SK-N-SH (cell line): ENCODE measurements at regions not wholly inside any gene's neighbourhood (a gene's known extent, or its start where the extent isn't known, plus 50 kb on each side); places are given as distances from the start of the nearest gene placed in this dataset.

ENCODE experiments used
- CTCF ChIA-PET: fragments of 300-600, 350-600 bp; formaldehyde crosslinking; extraction: SDS; loops from one replicate; lab custom pipeline; 2021; lab: Yijun Ruan, JAX
- POLR2A ChIA-PET: fragments of 350-600 bp; sonication (Branson Sonifier 250); formaldehyde crosslinking; extraction: SDS; loops from one replicate; lab custom pipeline; 2020; ENCODE audit warnings: antibody characterized with exemption, inconsistent platforms; lab: Yijun Ruan, JAX
- DNase-seq: peaks from one replicate; pipeline ENCODE4 v3.0.0; 2012
- H2AFZ ChIP-seq: fragments of 200-600 bp; sonication (generic); 2 replicates; pipeline ENCODE4 v1.8.1; 2016; ENCODE audit warnings: antibody characterized with exemption, mild to moderate bottlenecking, low read depth
- H3F3A ChIP-seq: fragments of 200-600 bp; sonication (generic); replicated peaks from 2 replicates; pipeline ENCODE3; 2016; ENCODE audit warnings: antibody characterized with exemption, mild to moderate bottlenecking; ENCODE audit not compliant: insufficient read depth
- H3K27ac ChIP-seq, 2 experiments: fragments of 200-500 bp in 1 of 2; fragments of 200-600 bp in 1 of 2; sonication (Bioruptor generic) in 1 of 2; sonication (generic), shearing (Covaris generic) in 1 of 2; 2 replicates each; pipeline versions ENCODE4 v1.5.1 to v1.6.1; 2014 to 2016; ENCODE audit warnings: low read depth in 2 of 2, inconsistent platforms in 1 of 2, low read length in 1 of 2, mild to moderate bottlenecking in 1 of 2, mixed read lengths in 1 of 2
- H3K27me3 ChIP-seq: fragments of 200-600 bp; sonication (generic), shearing (Covaris generic); 2 replicates; pipeline ENCODE4 v1.6.1; 2016; ENCODE audit warnings: mixed run types; ENCODE audit not compliant: insufficient read depth
- H3K36me3 ChIP-seq, 2 experiments: fragments of 200-500 bp in 1 of 2; fragments of 200-600 bp in 1 of 2; sonication (Bioruptor generic) in 1 of 2; sonication (generic) in 1 of 2; replicated peaks in 1 of 2; 2 replicates each; pipeline versions ENCODE3 to v1.5.1; 2014 to 2016; ENCODE audit warnings: low read length in 1 of 2, mild to moderate bottlenecking in 1 of 2; ENCODE audit not compliant: insufficient read depth in 2 of 2, control insufficient read depth in 1 of 2
- H3K4me1 ChIP-seq, 2 experiments: fragments of 200-500 bp in 1 of 2; fragments of 200-600 bp in 1 of 2; sonication (Bioruptor generic) in 1 of 2; sonication (generic), shearing (Covaris generic) in 1 of 2; 2 replicates each; pipeline versions ENCODE4 v1.5.1 to v1.6.1; 2014 to 2016; ENCODE audit warnings: low read depth in 1 of 2, low read length in 1 of 2, mixed run types in 1 of 2; ENCODE audit not compliant: insufficient read depth in 2 of 2, control insufficient read depth in 1 of 2
- H3K4me2 ChIP-seq: fragments of 200-600 bp; sonication (generic), shearing (Covaris generic); 2 replicates; pipeline ENCODE4 v1.6.1; 2017; ENCODE audit warnings: mixed run types
- H3K4me3 ChIP-seq, 2 experiments: fragments of 200-500 bp in 1 of 2; fragments of 200-600 bp in 1 of 2; sonication (Bioruptor generic) in 1 of 2; sonication (generic), shearing (Covaris generic) in 1 of 2; 2 replicates each; pipeline versions ENCODE4 v1.5.1 to v1.8.1; 2014 to 2016; ENCODE audit warnings: low read depth in 2 of 2, inconsistent platforms in 1 of 2, low read length in 1 of 2, mild to moderate bottlenecking in 1 of 2, mixed read lengths in 1 of 2, moderate library complexity in 1 of 2
- H3K79me2 ChIP-seq: fragments of 200-600 bp; sonication (generic); 2 replicates; pipeline ENCODE4 v1.8.1; 2017; ENCODE audit warnings: mild to moderate bottlenecking; ENCODE audit not compliant: insufficient read depth
- H3K9ac ChIP-seq: fragments of 200-600 bp; sonication (generic); 2 replicates; pipeline ENCODE4 v1.6.1; 2017; ENCODE audit warnings: mixed run types
- H3K9me2 ChIP-seq: fragments of 200-600 bp; sonication (generic); 2 replicates; pipeline ENCODE4 v1.6.1; 2017; ENCODE audit warnings: mixed run types
- H3K9me3 ChIP-seq: fragments of 200-600 bp; sonication (generic); 2 replicates; pipeline ENCODE4 v1.6.1; 2017; ENCODE audit warnings: mixed run types, mild to moderate bottlenecking, moderate library complexity
- H4K20me1 ChIP-seq: fragments of 200-600 bp; sonication (generic); 2 replicates; pipeline ENCODE4 v1.6.1; 2017; ENCODE audit warnings: mild to moderate bottlenecking, mixed run types; ENCODE audit not compliant: insufficient read depth
- FOXJ3 ChIP-seq: sonication (generic); formaldehyde crosslinking; IDR thresholded peaks from 2 replicates; pipeline ENCODE4 v1.5.1; 2020; ENCODE audit warnings: mild to moderate bottlenecking, missing genetic modification reagents
- GATA2 ChIP-seq: sonication (generic); formaldehyde crosslinking; IDR thresholded peaks from 2 replicates; pipeline ENCODE4 v1.5.0; 2020; ENCODE audit warnings: mild to moderate bottlenecking, missing genetic modification reagents
- JUND ChIP-seq: IDR thresholded peaks from 2 replicates; pipeline ENCODE4 v1.4.0; 2012
- MAX ChIP-seq: IDR thresholded peaks from 2 replicates; pipeline ENCODE4 v1.4.0; 2012; ENCODE audit warnings: low read depth
- NFIC ChIP-seq: IDR thresholded peaks from 2 replicates; pipeline ENCODE4 v1.4.0; 2012; ENCODE audit warnings: borderline replicate concordance
- SIN3A ChIP-seq: IDR thresholded peaks from 2 replicates; pipeline ENCODE4 v1.6.1; 2012; ENCODE audit warnings: low read depth, mild to moderate bottlenecking, low read length, moderate library complexity, borderline replicate concordance
- SMC3 ChIP-seq: IDR thresholded peaks from 2 replicates; pipeline ENCODE4 v1.6.1; 2012; ENCODE audit warnings: low read depth, low read length, improper control_type of control experiment
- TAF1 ChIP-seq: IDR thresholded peaks from 2 replicates; pipeline ENCODE4 v1.6.1; 2012; ENCODE audit warnings: low read depth, mild to moderate bottlenecking, low read length, moderate library complexity, borderline replicate concordance
- USF1 ChIP-seq: IDR thresholded peaks from 2 replicates; pipeline ENCODE4 v1.4.0; 2012; ENCODE audit warnings: low read depth, borderline replicate concordance
- YY1 ChIP-seq: IDR thresholded peaks from 2 replicates; pipeline ENCODE4 v1.4.0; 2012; ENCODE audit warnings: low read depth, mild to moderate bottlenecking
- WGBS: methylation state at CpG from one replicate; pipeline ENCODE4 v1.1.6; 2017; ENCODE audit warnings: low lambda C conversion rate; 5-methylcytosine and 5-hydroxymethylcytosine counted together
- TF ChIP-seq, protein P1 (sequence below): fragments of 200-600 bp; sonication (generic); IDR thresholded peaks from 2 replicates; pipeline ENCODE4 v1.6.1; 2017; ENCODE audit warnings: antibody characterized with exemption, mild to moderate bottlenecking, moderate library complexity

DNA sequence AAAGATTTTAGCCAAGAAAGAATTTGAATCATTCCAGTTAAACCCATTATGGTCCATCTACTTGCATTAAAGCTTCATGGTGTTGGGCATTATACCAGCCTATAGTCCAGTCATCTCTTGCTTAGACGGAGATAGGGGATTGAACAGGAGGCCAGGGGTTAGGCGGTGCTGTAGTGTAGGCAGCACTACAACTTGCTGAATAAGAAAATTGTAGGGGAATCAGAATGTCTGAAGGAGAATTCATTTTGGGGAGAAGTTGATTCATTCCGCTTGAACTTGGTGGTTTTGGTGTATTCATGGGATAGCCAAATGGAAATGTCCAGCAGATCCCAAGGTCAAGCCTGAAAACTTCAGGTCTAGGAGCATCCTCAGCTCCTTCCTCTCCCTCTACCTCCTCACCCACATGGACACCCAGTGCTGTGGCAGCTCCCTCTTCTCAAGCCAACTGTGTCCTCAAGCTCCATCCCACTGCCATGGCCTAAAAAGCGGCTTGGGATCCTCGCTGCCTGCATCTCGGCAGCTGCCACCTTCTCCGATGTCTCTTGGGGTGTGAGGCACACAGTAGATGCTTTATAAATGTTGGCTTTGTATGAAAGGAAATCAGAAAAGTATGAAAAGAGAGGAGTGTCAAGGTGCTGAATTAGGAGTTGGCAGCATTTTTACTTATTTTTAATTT is 63.6 kb upstream of the MNX1 start:
- Histone ChIP-seq H3K9me2 (no peaks in the 10 kb centered on the region), H3K9ac (no peak overlapping the region), H3K27me3 (peaks cover 58% of the 10 kb centered on the region), H3K4me2 (no peak overlapping the region), H3K4me1 (no peaks in the 10 kb centered on the region; a peak in 1 of 4 replicates), H3K9me3 (no peaks in the 10 kb centered on the region), H3K79me2 (no peaks in the 10 kb centered on the region), H2AFZ (no peak overlapping the region), H3K36me3 (no peaks in the 10 kb centered on the region), H4K20me1 (no peaks in the 10 kb centered on the region), H3K4me3 (no peak overlapping the region), H3F3A (no peaks in the 10 kb centered on the region), H3K27ac (no peak overlapping the region)
- no peak for DNase-seq
- CTCF ChIA-PET: interaction anchor here (0.7 to 1.2 kb wide), 2 partner anchors 125 to 291 kb away, joined by 3 read pairs; no protein-coding TSS in a partner anchor
- POLR2A ChIA-PET: no interaction called here
- 39% methylated on average over 7 of the region's 7 CpGs for WGBS
- TF ChIP-seq NFIC (no peak), USF1 (no peak), SIN3A (no peak), TAF1 (no peak)

GRCh38 chr7:157076466-157076865 is 62.3 kb upstream of the UBE3C start:
- Histone ChIP-seq H3K4me2 (no peak overlapping the region), H2AFZ (no peak overlapping the region), H3K27ac (no peak overlapping the region), H3K9me3 (no peaks in the 10 kb centered on the region), H3F3A (no peaks in the 10 kb centered on the region), H3K27me3 (peaks cover 60% of the 10 kb centered on the region), H3K79me2 (no peaks in the 10 kb centered on the region), H4K20me1 (no peaks in the 10 kb centered on the region), H3K36me3 (no peaks in the 10 kb centered on the region), H3K4me1 (no peaks in the 10 kb centered on the region; a peak in 1 of 4 replicates), H3K4me3 (no peak overlapping the region), H3K9me2 (no peaks in the 10 kb centered on the region), H3K9ac (no peak overlapping the region)
- DNase-seq: no peak
- WGBS: 29% methylated on average over 6 of the region's 6 CpGs
- TF ChIP-seq YY1 (no peak), GATA2 (CRISPR knock-in tag) (no peak)
- POLR2A ChIA-PET: no interaction called here
- CTCF ChIA-PET: interaction anchor here (0.7 to 1.2 kb wide), 2 partner anchors 16 to 18 kb away, joined by 3 read pairs; no protein-coding TSS in a partner anchor

DNA sequence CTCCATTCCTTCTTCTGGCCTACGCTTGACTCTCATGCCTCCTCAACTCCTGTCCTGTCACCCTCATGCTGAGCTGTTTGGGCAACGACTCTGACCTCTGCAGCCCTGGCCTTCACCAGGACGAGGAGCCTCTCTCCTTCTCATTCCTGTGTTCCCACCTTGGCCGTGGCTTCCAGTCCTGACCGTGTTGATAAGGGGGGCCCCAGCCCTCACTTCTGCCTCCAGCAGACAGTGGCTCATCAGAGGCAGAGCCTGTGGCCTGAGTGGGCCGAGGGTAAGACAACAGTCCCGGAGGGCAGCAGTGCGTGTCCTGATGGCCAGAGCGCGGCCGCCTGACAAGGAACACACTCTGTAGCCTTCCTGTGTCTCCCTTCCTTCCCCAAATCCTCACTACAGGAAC is 61.7 kb upstream of the UBE3C start:
- POLR2A ChIA-PET: no interaction called here
- TF ChIP-seq MAX (no peak), YY1 (no peak), JUND (no peak), SMC3 (no peak), FOXJ3 (CRISPR knock-in tag) (no peak), TAF1 (no peak), USF1 (no peak), SIN3A (no peak)
- TF ChIP-seq, protein P1, sequence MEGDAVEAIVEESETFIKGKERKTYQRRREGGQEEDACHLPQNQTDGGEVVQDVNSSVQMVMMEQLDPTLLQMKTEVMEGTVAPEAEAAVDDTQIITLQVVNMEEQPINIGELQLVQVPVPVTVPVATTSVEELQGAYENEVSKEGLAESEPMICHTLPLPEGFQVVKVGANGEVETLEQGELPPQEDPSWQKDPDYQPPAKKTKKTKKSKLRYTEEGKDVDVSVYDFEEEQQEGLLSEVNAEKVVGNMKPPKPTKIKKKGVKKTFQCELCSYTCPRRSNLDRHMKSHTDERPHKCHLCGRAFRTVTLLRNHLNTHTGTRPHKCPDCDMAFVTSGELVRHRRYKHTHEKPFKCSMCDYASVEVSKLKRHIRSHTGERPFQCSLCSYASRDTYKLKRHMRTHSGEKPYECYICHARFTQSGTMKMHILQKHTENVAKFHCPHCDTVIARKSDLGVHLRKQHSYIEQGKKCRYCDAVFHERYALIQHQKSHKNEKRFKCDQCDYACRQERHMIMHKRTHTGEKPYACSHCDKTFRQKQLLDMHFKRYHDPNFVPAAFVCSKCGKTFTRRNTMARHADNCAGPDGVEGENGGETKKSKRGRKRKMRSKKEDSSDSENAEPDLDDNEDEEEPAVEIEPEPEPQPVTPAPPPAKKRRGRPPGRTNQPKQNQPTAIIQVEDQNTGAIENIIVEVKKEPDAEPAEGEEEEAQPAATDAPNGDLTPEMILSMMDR: no peak
- TF ChIP-seq, all 33 proteins: peak for 0
- Histone ChIP-seq H3K4me2 (no peak overlapping the region), H3K27ac (no peak overlapping the region), H3K9ac (no peak overlapping the region), H3K4me1 (no peaks in the 10 kb centered on the region; a peak in 1 of 4 replicates), H3K27me3 (peaks cover 65% of the 10 kb centered on the region), H4K20me1 (no peaks in the 10 kb centered on the region), H3K9me2 (no peaks in the 10 kb centered on the region), H3F3A (no peaks in the 10 kb centered on the region), H3K4me3 (no peak overlapping the region), H3K79me2 (no peaks in the 10 kb centered on the region), H3K9me3 (no peaks in the 10 kb centered on the region), H2AFZ (no peak overlapping the region), H3K36me3 (no peaks in the 10 kb centered on the region)
- DNase-seq: no peak
- CTCF ChIA-PET: interaction anchor here (1.2 kb wide), 1 partner anchor 16 kb away, joined by 3 read pairs; no protein-coding TSS in a partner anchor
- WGBS: 43% methylated on average over 11 of the region's 11 CpGs
